IgD-negative memory B cell (primary cell): ENCODE measurements at regions not wholly inside any gene's neighbourhood (a gene's known extent, or its start where the extent isn't known, plus 50 kb on each side); places are given as distances from the start of the nearest gene placed in this dataset.

ENCODE experiments used
- H3K27ac Mint-ChIP-seq, 3 donors: one replicate each; pipeline ENCODE4 v1.8.0; 2020 to 2022; ENCODE audit warnings: mild to moderate bottlenecking in 3 of 3, mixed read lengths in 3 of 3, moderate library complexity in 1 of 3
- H3K27me3 Mint-ChIP-seq: one replicate; pipeline ENCODE4 v1.8.0; 2021; ENCODE audit warnings: mixed read lengths
- H3K36me3 Mint-ChIP-seq: one replicate; pipeline ENCODE4 v1.8.0; 2020; ENCODE audit warnings: mild to moderate bottlenecking, mixed read lengths
- H3K4me1 Mint-ChIP-seq, 3 donors: one replicate each; pipeline ENCODE4 v1.8.0; 2020 to 2022; ENCODE audit warnings: mixed read lengths in 3 of 3, mild to moderate bottlenecking in 1 of 3
- H3K4me3 Mint-ChIP-seq, 4 donors: one replicate each; pipeline ENCODE4 v1.8.0; 2020 to 2022; ENCODE audit warnings: mild to moderate bottlenecking in 4 of 4, mixed read lengths in 4 of 4, moderate library complexity in 3 of 4
- H3K9me3 Mint-ChIP-seq, 3 donors: one replicate each; pipeline ENCODE4 v1.8.0; 2020 to 2021; ENCODE audit warnings: mixed read lengths in 3 of 3, mild to moderate bottlenecking in 1 of 3

GRCh38 chr13:39895254-39895653 lies 239.8 kb downstream of the COG6 start:
- Mint-ChIP-seq H3K4me3 (no peak overlapping the region), H3K36me3 (no peaks in the 10 kb centered on the region), H3K9me3 (no peaks in the 10 kb centered on the region), H3K27ac (no peak overlapping the region), H3K4me1 (peaks cover 0 to 1% (median 0%) of the 10 kb centered on the region in 3 donors), H3K27me3 (peaks cover 18% of the 10 kb centered on the region)

DNA sequence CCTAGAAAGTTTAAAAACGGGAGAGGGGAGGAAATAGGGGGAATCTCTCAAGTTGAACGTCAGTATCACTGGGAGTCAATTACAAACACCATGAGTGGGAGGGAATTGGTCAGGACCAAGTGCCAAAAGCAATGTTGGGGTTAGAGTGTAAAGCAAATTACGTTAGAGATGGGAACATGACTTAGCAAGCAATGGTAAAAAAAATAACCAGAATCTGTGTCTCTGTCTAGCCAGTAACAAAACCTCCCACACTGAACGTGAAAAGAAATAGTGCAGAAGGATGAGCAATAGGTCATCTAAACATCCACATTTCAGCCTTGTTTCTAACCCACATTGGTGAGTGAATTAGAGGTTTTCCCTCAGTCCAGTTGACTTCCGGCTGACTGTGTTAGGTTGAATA lies 242.2 kb downstream of the COG6 start:
- H3K4me3 Mint-ChIP-seq: peak overlapping the region in 1 of 4 donors; percentile 38
- H3K27ac Mint-ChIP-seq: no peak overlapping the region
- peaks cover 19% of the 10 kb centered on the region for H3K27me3 Mint-ChIP-seq

DNA sequence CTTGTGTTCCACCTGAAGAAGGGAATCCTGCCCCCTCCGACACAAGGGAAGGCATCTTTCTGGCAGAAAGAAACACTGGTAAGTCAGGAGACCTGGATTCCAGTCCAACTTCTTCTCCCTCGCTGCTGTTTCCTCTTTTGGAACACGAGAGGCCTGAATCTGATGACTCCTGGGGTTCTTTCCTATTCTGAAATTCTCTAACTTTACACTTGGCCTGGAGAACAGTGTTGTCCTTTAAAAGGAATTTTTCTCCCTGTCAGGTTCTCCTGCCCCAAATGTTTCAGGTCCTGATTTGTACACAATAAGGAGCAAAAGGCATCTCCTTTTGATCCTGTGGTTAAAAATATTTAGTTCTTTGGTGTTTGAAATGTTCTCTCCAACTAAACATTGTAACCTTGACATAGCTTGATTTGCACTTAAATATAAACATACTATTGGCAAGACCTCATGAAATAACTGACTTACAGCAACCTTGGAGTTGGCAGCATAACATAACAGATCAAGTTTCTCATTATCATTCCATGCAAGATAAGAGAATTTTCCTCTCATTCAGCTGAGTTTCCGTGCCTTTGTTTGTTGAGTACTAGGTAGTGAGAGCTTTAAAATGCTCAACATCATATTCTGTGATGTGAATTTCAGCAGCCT lies 244.8 kb downstream of the COG6 start:
- H3K4me3 Mint-ChIP-seq: no peak overlapping the region
- no peak overlapping the region for H3K27ac Mint-ChIP-seq
- H3K4me1 Mint-ChIP-seq: no peaks in the 10 kb centered on the region
- peaks cover 0 to 2% (median 0%) of the 10 kb centered on the region in 3 donors for H3K9me3 Mint-ChIP-seq
- no peaks in the 10 kb centered on the region for H3K36me3 Mint-ChIP-seq
- H3K27me3 Mint-ChIP-seq: peaks cover 14% of the 10 kb centered on the region

More for the DNA sequence above, 242.2 kb downstream of the COG6 start:
- peaks cover 0 to under 1% (median 0%) of the 10 kb centered on the region in 3 donors for H3K4me1 Mint-ChIP-seq
- no peaks in the 10 kb centered on the region for H3K36me3 Mint-ChIP-seq
- H3K9me3 Mint-ChIP-seq: no peaks in the 10 kb centered on the region

- Mint-ChIP-seq H3K4me1 (no peaks in the 10 kb centered on the region), H3K27ac (no peak overlapping the region), H3K4me3 (no peak overlapping the region), H3K27me3 (peaks cover 7% of the 10 kb centered on the region), H3K36me3 (no peaks in the 10 kb centered on the region), H3K9me3 (peaks cover 0 to 4% (median 0%) of the 10 kb centered on the region in 3 donors)
These were observed 249.5 kb downstream of the COG6 start for GRCh38 chr13:39904959-39905358.

GRCh38 chr13:39909634-39910033 lies 254.2 kb downstream of the COG6 start:
- Mint-ChIP-seq H3K36me3 (no peaks in the 10 kb centered on the region), H3K27ac (no peak overlapping the region), H3K27me3 (peaks cover 10% of the 10 kb centered on the region), H3K4me3 (no peak overlapping the region), H3K9me3 (peaks cover 0 to 4% (median 0%) of the 10 kb centered on the region in 3 donors), H3K4me1 (peaks cover 0 to 2% (median 0%) of the 10 kb centered on the region in 3 donors)

GRCh38 chr13:39910041-39910440 lies 254.6 kb downstream of the COG6 start:
- Mint-ChIP-seq H3K27ac (no peak overlapping the region), H3K9me3 (peaks cover 0 to 4% (median 0%) of the 10 kb centered on the region in 3 donors), H3K27me3 (peaks cover 10% of the 10 kb centered on the region), H3K4me3 (no peak overlapping the region), H3K36me3 (no peaks in the 10 kb centered on the region), H3K4me1 (peaks cover 0 to 2% (median 0%) of the 10 kb centered on the region in 3 donors)

GRCh38 chr13:39910833-39911232 lies 255.4 kb downstream of the COG6 start:
- Mint-ChIP-seq H3K27ac (no peak overlapping the region), H3K36me3 (no peaks in the 10 kb centered on the region), H3K4me3 (no peak overlapping the region), H3K9me3 (no peaks in the 10 kb centered on the region), H3K4me1 (peaks cover 0 to 2% (median 0%) of the 10 kb centered on the region in 3 donors), H3K27me3 (peaks cover 10% of the 10 kb centered on the region)

GRCh38 chr13:39913339-39913738 lies 257.9 kb downstream of the COG6 start:
- no peak overlapping the region for H3K27ac Mint-ChIP-seq
- H3K4me3 Mint-ChIP-seq: no peak overlapping the region
- H3K27me3 Mint-ChIP-seq: peaks cover 10% of the 10 kb centered on the region
- H3K4me1 Mint-ChIP-seq: peaks cover 0 to 2% (median 0%) of the 10 kb centered on the region in 3 donors
- H3K36me3 Mint-ChIP-seq: no peaks in the 10 kb centered on the region
- no peaks in the 10 kb centered on the region for H3K9me3 Mint-ChIP-seq

- H3K27me3 Mint-ChIP-seq: peaks cover 8% of the 10 kb centered on the region
- no peaks in the 10 kb centered on the region for H3K9me3 Mint-ChIP-seq
- H3K4me3 Mint-ChIP-seq: no peak overlapping the region
- H3K27ac Mint-ChIP-seq: no peak overlapping the region
- peaks cover 0 to 2% (median 0%) of the 10 kb centered on the region in 3 donors for H3K4me1 Mint-ChIP-seq
- H3K36me3 Mint-ChIP-seq: no peaks in the 10 kb centered on the region
These were observed 258.5 kb downstream of the COG6 start for GRCh38 chr13:39913928-39914327.

- Mint-ChIP-seq H3K36me3 (no peaks in the 10 kb centered on the region), H3K9me3 (no peaks in the 10 kb centered on the region), H3K27ac (no peak overlapping the region), H3K4me3 (peak overlapping the region in 1 of 4 donors; percentile 6), H3K4me1 (no peaks in the 10 kb centered on the region), H3K27me3 (peaks cover 11% of the 10 kb centered on the region)
These were observed 260.0 kb downstream of the COG6 start for GRCh38 chr13:39915418-39915817.

GRCh38 chr13:39916330-39916729 lies 260.9 kb downstream of the COG6 start:
- no peaks in the 10 kb centered on the region for H3K36me3 Mint-ChIP-seq
- H3K4me3 Mint-ChIP-seq: no peak overlapping the region
- H3K27ac Mint-ChIP-seq: no peak overlapping the region
- H3K27me3 Mint-ChIP-seq: peaks cover 11% of the 10 kb centered on the region
- no peaks in the 10 kb centered on the region for H3K4me1 Mint-ChIP-seq
- H3K9me3 Mint-ChIP-seq: peaks cover 0 to 1% (median 0%) of the 10 kb centered on the region in 3 donors

GRCh38 chr13:39918620-39919236 lies 263.3 kb downstream of the COG6 start:
- Mint-ChIP-seq H3K9me3 (peaks cover 2 to 7% (median 6%) of the 10 kb centered on the region in 3 donors), H3K4me3 (no peak overlapping the region), H3K27ac (no peak overlapping the region), H3K36me3 (no peaks in the 10 kb centered on the region), H3K4me1 (no peaks in the 10 kb centered on the region), H3K27me3 (peaks cover 9% of the 10 kb centered on the region)

DNA sequence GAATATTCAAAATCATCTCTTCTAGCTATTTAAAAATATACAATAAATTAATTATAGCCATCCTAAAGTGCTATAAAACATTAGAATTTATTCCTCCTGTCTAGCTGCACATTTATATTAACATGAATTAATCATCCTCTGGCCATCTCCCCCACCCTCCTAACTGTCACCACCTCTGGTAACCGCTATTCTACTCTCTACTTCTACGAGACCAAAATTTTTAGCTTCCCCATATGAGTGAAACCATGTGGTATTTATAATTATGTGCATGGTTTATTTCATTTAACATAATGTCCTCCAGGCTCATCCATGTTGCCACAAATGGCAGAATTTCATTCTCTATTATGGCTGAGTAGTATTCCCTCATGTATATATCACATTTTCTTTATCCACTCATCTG lies 265.2 kb downstream of the COG6 start:
- Mint-ChIP-seq H3K4me1 (no peaks in the 10 kb centered on the region), H3K36me3 (no peaks in the 10 kb centered on the region), H3K9me3 (peaks cover 4 to 15% (median 14%) of the 10 kb centered on the region in 3 donors), H3K27me3 (peaks cover 4% of the 10 kb centered on the region), H3K4me3 (no peak overlapping the region), H3K27ac (no peak overlapping the region)

DNA sequence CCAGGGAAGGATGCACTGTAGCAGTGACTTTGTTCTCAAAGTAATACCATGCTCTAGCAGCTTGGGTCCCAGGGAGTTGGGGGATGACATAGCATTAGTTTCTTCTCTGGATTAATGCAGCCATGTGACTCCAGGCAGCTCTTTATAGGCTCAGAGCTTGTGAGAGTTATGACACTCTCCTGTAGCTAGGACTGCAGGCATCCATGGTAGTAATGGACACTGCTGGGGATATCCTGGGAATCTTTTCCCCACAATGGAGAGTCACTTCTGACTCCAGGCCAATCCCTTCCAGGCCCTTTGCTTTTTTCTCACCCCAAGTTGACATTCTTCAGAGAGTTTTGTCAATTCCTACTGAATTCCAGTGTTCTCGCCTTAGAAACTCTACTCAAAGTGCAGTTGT lies 270.9 kb downstream of the COG6 start:
- Mint-ChIP-seq H3K36me3 (peaks cover 2% of the 10 kb centered on the region), H3K27ac (no peak overlapping the region), H3K27me3 (peaks cover 8% of the 10 kb centered on the region), H3K4me1 (no peaks in the 10 kb centered on the region), H3K4me3 (no peak overlapping the region), H3K9me3 (peaks cover 4 to 16% (median 14%) of the 10 kb centered on the region in 3 donors)

DNA sequence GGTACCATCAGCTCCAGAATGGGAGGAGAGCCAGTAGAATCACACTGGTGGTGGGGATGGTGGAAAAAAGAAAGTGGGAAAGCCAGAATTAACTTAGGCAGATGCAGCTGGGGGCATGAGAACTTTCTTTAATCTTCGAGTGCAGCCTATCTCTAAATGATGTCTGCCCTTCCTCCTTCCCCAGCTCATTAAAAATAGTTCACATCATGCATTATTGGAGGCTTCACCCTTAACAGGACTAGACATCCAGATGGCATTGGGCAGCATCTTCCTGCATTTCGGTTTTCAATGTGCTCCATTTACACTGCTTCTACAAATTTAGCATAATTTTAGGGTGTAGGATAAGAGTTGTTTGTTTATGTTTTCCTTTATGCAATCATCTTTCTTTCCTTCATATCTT lies 272.8 kb downstream of the COG6 start:
- Mint-ChIP-seq H3K36me3 (peaks cover 2% of the 10 kb centered on the region), H3K9me3 (peaks cover 2 to 11% (median 8%) of the 10 kb centered on the region in 3 donors), H3K4me1 (no peaks in the 10 kb centered on the region), H3K27me3 (peaks cover 15% of the 10 kb centered on the region), H3K27ac (no peak overlapping the region), H3K4me3 (no peak overlapping the region)

DNA sequence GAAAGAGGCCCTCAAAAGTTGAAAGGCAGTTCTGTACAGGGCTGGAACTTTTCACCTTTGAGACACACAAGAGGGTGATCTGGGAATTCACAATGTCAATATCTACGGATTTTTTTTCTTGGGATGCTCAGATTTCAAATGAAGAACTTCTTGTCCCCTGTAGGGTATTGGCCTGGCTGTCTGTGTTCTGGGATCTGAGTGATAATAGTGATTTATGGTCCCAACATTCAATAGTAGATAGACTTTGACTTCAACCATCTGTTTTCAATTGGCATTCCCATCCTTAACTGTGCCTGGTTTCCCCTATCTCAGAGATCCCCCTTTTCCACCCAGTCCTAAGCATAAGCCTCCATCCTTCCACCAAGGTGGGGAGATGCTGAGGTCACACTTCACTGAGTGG lies 274.1 kb downstream of the COG6 start:
- peaks cover 15% of the 10 kb centered on the region for H3K27me3 Mint-ChIP-seq
- peaks cover 2% of the 10 kb centered on the region for H3K36me3 Mint-ChIP-seq
- H3K9me3 Mint-ChIP-seq: peaks cover 2 to 11% (median 5%) of the 10 kb centered on the region in 3 donors
- H3K27ac Mint-ChIP-seq: no peak overlapping the region
- H3K4me3 Mint-ChIP-seq: no peak overlapping the region
- H3K4me1 Mint-ChIP-seq: no peaks in the 10 kb centered on the region
